DMS153 treated with DMSO at 0.1 percent for 48 hours (cell line): ENCODE measurements at regions not wholly inside any gene's neighbourhood (a gene's known extent, or its start where the extent isn't known, plus 50 kb on each side); places are given as distances from the start of the nearest gene placed in this dataset.
"Not testable (repeated sequence)": the region's sequence is repeated elsewhere in the genome, so short reads cannot be mapped to it uniquely, and the experiment has no call there.

ENCODE experiments used
- DNase-seq: peaks from one replicate; lab custom pipeline; 2025; ENCODE audit not compliant: unreplicated experiment; lab: John Stamatoyannopoulos, UW

- DNase-seq = no peak
Observed at GRCh38 chr9:87195306-87195705, 248.0 kb upstream of the GAS1 start.

- no peak for DNase-seq
Observed at GRCh38 chr9:87197349-87198130, 250.2 kb upstream of the GAS1 start.

DNA sequence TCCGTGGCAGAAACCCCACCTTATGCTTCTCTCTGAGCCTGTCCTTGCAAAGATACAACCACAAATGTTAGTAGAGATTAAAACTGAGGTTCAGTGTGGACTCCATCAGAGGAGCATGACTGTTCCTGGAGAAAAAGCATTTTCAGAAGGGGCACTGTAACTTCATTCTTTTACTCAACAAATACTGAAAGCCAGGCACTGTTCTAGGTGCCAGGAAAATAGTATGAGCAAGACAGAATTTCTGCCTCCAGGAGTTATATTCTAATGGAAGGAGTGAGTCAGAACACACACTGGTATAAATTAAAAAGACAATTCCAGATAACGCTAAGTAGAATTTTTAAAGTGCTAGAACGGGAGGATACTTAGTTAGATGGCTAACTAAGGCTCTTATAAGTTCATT is 251.4 kb upstream of the GAS1 start:
- no peak for DNase-seq

- no peak for DNase-seq
Observed at GRCh38 chr9:87199278-87199677, 252.0 kb upstream of the GAS1 start.

DNA sequence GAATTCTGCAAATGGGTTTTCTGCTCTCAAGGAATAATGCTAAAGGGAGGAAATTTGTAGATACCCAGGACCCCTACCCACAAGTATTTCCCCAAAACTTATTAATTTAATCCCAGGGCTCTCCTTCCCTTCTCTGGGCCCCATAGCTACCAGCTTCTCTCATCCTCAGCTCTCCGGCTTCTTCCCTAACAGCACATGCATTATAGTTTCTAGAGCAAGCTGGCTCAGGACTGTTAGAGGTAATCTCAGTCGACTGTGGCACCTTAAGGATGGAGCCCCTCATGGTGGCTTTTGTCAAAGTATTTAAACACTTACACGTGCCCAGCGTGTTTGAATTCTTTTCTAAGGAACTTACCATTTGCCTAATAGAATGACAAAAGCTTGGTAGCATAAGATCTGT is 252.5 kb upstream of the GAS1 start:
- DNase-seq = no peak

DNA sequence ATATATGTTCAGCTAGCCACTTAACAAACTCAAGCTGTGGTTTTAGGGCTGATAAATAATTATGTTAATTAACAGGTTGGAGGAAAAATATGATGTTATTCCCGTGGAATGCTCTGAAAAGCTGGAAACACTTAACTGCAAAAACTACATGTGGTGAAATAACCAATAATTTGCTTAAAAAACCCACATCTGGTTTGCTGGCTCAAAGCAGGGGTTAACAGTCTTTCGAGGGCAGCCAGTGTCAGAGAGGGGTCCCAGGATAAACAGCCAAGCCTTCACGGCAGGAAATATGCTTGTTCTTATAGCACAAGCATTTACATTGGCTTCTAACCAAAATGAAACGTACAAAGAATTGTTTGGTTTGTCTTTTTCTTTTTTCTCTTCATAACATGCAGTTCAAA is 254.0 kb upstream of the GAS1 start:
- no peak for DNase-seq

DNA sequence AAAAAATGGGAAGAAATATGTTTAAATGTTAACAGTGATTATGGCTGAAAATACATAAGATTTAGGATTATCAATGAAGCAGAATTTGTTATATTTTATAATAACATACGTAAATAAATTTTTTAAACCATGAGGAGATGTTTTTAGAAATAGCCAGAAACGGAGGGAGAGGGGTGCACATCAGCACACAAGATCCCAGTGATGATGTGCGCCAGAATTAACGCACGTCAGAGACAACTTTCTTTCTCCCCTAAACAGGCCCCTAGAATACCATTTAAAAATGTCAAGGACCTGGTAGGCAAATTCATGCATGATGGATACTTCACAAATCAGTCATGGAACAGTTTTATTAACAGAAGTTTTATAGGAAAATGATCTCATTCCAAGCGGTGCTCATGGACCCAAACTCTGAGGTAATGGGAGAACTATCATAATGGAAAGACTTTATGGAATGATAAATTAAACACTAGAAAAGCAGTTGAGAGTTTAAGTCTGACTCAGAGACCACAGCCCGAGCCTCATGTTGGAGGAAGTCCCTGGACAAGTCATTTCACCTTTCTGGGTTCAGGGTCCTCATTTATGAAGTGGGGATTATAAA is 258.9 kb upstream of the GAS1 start:
- DNase-seq = no peak

DNA sequence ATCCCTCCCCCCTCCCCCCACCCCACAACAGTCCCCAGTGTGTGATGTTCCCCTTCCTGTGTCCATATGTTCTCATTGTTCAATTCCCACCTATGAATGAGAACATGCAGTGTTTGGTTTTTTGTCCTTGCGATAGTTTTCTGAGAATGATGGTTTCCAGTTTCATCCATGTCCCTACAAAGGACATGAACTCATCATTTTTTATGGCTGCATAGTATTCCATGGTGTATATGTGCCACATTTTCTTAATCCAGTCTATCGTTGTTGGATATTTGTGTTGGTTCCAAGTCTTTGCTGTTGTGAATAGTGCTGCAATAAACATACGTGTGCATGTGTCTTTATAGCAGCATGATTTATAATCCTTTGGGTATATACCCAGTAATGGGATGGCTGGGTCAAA is 263.4 kb upstream of the GAS1 start:
- DNase-seq = not testable (repeated sequence)

GRCh38 chr9:87211669-87212068 is 264.4 kb upstream of the GAS1 start:
- no peak for DNase-seq

DNA sequence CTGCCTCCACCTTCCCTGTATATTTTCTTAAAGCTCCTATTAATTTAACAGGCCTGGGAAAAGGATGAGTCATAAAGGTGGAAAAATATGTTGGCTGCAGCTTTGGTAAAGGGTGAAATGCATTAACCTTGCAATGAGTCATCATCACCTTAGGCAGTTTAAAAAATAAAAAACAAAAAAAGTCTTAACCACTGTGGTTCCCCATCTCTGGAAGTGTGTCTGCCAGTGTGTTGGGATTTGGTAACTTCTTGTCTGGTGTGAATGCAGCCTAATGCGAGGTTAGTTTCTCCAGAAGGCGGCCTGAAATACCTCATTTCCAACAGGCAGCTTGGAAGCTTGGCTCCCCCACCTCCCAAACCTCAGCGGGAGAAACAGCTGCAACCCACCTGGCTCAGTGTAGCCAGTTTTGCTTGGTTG is 265.3 kb upstream of the GAS1 start:
- no peak for DNase-seq

DNA sequence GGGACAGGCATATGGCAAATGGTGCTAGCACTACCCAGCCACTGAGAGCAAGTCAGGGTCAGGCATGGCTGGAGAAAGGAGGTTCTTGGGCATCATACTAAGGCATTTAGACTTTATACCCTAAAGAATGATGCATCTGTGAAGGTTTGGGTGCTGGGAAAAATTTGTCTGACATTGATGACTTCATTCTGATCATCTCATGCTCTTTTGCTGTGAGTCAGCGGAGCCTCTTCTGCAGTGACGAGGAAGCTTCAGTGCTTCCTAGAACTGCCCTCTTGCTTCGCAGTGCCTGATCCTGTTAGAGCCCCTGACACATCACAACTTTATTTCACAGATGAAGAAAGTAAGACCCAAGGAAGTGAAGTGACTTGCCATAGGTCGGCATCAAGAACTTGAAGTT is 266.6 kb upstream of the GAS1 start:
- no peak for DNase-seq

DNA sequence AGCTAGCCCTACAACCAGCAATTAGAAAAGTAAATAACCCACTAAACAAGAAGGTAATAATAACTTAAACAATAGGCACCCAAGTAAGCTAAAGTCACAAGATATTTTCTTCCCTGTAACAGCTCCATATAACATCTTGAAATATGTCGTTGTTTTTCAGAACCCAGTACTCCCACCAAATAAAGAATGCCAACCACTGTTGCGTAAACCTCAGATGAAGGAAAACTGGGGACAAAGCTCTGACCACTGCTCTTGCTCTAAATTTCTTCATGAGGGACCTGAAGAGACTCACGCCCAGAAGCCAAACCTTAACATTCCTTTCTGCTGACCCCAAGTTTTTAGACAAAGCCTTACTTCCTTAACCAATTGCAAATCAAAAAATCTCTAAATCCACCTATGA is 267.7 kb upstream of the GAS1 start:
- no peak for DNase-seq

DNA sequence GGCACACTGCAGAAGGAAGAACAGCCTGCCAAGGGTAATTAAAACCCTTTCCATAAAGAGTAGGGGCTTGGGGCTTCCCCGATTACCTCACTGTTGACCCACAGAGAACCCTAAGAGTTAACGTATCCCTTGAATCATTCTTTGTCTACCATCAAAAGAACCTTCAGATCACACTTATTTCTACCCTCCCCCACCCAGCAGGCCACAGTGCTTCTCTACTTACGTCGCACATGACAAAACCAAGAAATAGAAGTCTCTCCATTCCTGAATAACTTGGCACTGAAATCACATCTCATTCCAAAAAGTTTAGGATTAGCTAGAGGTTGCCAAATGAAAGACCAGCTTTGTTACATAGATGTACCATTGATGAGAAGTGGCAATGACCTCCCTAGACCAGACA is 268.7 kb upstream of the GAS1 start:
- DNase-seq = no peak

DNA sequence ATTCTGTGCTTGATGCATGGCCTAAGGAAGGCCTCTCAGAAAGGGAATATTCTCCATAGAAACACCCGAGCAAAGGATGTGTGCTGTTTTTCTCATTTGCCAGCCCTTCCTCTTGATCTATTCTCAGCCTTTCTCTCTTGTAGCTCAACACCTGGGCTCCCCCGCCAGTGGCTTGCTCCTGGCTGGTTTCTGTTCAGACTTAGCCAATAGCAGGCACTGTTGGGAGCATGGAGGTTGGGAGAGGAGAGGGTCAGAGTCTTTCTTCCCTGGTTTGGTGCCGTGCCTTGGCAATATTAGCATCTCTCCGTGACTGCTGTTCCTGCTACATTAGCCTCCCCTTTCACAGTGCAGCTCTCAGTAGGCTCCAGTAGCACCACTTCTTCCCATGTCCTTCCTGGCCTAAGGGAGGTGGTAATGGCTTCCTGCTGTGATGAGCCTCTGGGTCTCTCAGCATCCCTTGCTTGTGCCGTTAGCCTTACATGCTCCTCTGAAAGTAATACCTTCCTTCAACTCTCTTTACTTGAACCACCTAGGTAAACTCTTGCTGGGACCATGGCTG is 269.7 kb upstream of the GAS1 start:
- DNase-seq = no peak

DNA sequence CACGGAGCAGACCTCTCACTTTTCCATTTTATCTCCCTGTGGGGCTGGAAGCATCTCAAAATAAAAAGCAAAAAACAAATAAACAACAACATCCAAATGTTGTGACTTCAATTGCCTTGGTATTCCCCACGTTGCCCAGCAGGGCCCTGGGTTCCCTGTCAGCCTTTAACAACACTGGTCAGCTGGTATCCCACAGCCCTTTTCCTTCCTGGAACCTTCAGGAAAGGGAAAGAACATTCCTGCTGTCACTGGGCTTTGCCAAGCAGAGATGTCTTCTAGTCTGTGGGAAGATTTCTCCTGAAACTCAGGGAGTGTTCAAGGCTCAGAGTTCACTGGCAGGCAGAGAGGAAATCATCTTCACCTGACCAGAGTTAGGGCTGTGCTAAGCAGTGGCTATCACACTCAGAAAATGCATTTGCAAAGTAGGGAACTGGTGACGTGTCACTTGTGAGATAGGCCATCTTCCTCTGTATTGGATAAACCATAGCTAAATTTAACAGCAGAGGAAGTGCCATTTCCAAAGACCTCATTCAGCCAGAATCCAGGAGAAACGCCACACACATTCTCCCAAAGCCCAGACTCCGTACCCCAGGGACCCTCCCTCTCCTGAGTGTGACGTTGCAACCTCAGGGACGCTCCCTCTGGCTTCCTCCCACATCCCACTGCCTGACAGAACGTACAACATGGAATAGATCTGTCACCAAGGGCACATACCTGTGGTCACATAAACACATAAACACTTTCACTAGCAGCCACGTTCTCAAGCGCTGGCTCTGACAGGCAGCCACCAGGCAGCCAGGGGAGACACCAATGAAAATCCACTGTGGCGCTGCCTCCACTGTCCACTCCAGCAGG is 274.0 kb upstream of the DAPK1 start:
- DNase-seq = no peak

GRCh38 chr9:87226896-87227295 is 270.8 kb upstream of the DAPK1 start:
- DNase-seq = no peak

- DNase-seq = no peak
Observed at GRCh38 chr9:87227456-87227855, 270.2 kb upstream of the DAPK1 start.

- no peak for DNase-seq
Observed at GRCh38 chr9:87229108-87229507, 268.6 kb upstream of the DAPK1 start.

DNA sequence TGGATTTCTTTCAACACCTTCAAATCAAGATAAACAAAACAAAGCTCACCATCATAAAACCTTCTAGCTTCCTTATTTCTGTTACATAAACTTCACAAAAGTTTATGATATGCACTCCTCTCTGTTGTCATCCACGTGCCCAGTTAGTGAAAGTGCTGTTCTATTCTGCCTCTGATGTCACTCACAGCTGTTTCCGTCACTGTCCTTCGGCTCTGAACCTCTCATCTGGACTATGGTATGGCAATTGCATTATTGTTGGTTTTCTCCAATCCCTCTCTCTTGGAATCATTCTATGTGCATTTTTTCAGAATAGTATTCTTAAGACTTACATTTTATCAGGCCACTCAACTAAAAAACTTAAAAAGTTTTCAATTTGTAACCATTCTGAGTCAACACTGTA is 264.2 kb upstream of the DAPK1 start:
- no peak for DNase-seq

DNA sequence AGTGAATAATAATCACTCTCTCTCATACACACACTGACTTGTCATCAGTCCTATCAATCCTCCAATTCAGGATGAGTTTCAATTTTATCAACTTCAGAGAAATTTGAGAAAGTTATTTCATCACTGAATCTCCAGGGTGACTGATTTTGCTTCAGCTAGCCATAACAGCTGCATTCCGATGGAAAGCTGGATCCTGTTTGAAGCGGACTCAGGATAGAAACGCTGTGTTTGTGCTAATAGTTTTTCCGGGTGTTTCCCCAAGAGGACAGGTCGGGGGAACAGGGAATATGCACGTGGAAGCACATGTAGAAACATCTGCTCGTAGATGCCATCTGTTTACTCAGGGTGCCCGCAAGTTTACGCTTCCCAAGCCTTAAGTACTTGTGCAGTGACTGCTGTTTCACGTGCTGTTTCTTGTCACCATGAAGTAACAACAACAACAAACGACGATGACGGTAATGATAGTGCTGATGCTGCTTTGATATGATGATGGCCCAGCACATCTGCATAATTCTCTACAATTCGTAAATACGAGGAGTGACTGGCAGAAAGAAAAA is 263.7 kb upstream of the DAPK1 start:
- DNase-seq = no peak

- no peak for DNase-seq
Observed at GRCh38 chr9:87234854-87235253, 262.8 kb upstream of the DAPK1 start.
